Panc1 (cell line): ENCODE measurements at regions not wholly inside any gene's neighbourhood (a gene's known extent, or its start where the extent isn't known, plus 50 kb on each side); places are given as distances from the start of the nearest gene placed in this dataset.

Experiments
- TF ChIP-seq, protein P1 (sequence below): fragments of 450-650 bp; IDR thresholded peaks from 2 replicates; pipeline ENCODE4 v1.5.1; 2017; ENCODE audit warnings: mild to moderate bottlenecking
- TF ChIP-seq, protein P2 (sequence below), 2 experiments: IDR thresholded peaks; 2 replicates each; pipeline ENCODE4 v1.6.1; 2011 to 2012; ENCODE audit warnings: low read depth in 2 of 2, control low read depth in 1 of 2, low read length in 1 of 2, mild to moderate bottlenecking in 1 of 2, moderate library complexity in 1 of 2; ENCODE audit not compliant: insufficient read depth in 1 of 2

- TF ChIP-seq, protein P1, sequence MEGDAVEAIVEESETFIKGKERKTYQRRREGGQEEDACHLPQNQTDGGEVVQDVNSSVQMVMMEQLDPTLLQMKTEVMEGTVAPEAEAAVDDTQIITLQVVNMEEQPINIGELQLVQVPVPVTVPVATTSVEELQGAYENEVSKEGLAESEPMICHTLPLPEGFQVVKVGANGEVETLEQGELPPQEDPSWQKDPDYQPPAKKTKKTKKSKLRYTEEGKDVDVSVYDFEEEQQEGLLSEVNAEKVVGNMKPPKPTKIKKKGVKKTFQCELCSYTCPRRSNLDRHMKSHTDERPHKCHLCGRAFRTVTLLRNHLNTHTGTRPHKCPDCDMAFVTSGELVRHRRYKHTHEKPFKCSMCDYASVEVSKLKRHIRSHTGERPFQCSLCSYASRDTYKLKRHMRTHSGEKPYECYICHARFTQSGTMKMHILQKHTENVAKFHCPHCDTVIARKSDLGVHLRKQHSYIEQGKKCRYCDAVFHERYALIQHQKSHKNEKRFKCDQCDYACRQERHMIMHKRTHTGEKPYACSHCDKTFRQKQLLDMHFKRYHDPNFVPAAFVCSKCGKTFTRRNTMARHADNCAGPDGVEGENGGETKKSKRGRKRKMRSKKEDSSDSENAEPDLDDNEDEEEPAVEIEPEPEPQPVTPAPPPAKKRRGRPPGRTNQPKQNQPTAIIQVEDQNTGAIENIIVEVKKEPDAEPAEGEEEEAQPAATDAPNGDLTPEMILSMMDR, result no peak
- TF ChIP-seq, protein P2, sequence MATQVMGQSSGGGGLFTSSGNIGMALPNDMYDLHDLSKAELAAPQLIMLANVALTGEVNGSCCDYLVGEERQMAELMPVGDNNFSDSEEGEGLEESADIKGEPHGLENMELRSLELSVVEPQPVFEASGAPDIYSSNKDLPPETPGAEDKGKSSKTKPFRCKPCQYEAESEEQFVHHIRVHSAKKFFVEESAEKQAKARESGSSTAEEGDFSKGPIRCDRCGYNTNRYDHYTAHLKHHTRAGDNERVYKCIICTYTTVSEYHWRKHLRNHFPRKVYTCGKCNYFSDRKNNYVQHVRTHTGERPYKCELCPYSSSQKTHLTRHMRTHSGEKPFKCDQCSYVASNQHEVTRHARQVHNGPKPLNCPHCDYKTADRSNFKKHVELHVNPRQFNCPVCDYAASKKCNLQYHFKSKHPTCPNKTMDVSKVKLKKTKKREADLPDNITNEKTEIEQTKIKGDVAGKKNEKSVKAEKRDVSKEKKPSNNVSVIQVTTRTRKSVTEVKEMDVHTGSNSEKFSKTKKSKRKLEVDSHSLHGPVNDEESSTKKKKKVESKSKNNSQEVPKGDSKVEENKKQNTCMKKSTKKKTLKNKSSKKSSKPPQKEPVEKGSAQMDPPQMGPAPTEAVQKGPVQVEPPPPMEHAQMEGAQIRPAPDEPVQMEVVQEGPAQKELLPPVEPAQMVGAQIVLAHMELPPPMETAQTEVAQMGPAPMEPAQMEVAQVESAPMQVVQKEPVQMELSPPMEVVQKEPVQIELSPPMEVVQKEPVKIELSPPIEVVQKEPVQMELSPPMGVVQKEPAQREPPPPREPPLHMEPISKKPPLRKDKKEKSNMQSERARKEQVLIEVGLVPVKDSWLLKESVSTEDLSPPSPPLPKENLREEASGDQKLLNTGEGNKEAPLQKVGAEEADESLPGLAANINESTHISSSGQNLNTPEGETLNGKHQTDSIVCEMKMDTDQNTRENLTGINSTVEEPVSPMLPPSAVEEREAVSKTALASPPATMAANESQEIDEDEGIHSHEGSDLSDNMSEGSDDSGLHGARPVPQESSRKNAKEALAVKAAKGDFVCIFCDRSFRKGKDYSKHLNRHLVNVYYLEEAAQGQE (IDR thresholded peaks at IDR 0.05; ENCODE audit: insufficient read depth in 1 of 2, low read depth in 2 of 2, low read length in 1 of 2), result no peak
These were observed 898.5 kb downstream of the DNAH5 start for GRCh38 chr5:13045897-13046551.
